GM19238 (cell line): ENCODE measurements at regions not wholly inside any gene's neighbourhood (a gene's known extent, or its start where the extent isn't known, plus 50 kb on each side); places are given as distances from the start of the nearest gene placed in this dataset.
"Not testable (repeated sequence)": the region's sequence is repeated elsewhere in the genome, so short reads cannot be mapped to it uniquely, and the experiment has no call there.

Experiments used
- DNase-seq: peaks from one replicate; pipeline ENCODE4 v3.0.0; 2011; ENCODE audit warnings: low spot score; ENCODE audit not compliant: insufficient read length

DNA sequence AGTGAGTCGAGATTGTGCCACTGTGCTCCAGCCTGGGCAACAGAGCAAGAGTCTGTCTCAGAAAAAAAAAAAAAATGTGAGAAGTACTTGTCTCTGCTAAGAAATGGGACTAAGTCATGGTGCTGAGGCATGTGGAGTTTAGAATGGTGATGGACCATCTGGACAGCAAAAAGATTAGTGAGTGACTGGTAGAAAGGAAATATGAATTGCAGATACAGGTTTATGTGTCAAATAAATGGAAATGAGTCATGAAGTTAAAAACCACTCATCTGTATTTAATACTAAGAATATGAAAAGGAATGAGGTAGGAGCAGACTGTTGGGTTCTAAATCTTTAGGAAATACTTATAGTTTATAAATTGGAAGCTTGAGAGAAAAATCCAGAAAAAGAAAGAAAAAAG, 625.7 kb upstream of the ANKRD30A start:
- DNase-seq, result no peak

DNA sequence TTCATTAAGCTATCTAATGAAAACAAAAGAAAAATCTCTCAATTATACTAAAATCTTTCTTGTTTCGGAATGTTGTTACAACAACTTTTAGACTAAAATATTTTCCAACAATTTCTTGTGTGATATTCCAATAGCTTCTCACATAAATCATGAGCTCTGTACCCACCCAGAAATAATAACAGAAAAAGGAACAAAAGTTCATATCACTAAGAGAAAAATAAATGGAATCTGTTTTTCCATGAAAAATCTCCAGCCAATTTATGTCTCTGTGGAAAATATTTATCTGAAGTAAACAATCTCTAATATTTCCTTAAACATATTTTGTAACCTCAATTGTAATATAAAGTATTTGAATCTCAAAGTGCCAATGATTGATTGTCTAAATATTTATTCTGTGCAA, 628.6 kb upstream of the ANKRD30A start:
- no peak for DNase-seq

DNA sequence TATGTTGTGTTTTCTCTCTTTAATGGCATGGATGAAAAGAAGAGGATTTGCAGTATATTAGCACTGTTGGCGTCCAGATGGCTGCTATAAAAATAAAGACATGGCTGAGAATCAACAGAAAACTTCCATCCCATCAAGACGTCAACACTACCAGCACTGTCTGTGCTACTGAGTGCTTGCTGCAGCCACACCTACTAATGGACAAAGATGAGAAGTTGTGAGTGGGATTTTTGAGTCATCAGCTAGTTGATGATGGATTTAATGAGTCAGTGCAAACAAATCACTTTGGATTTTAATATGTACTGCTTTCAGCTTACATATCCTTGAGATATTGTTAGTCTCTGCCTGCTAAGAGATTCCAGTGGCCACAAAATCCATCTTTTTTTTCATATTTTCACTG, 631.0 kb upstream of the ANKRD30A start:
- DNase-seq, result no peak

DNA sequence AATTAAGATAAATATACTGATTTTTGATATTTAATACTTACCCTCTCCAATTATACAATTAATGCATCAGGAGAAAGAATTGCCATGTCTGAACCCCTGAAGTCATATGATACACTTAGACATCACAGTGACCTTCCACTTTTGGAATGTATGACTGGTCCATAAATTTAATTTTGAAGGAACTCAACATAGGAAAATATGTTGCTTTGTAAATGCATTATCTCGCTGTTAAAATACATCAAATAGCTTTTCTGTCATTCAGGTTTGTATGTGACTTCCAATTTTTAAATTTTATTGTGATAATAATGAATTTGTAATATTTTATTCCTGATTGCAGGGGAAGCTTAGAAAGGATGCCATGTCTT, 631.9 kb upstream of the ANKRD30A start:
- no peak for DNase-seq

DNA sequence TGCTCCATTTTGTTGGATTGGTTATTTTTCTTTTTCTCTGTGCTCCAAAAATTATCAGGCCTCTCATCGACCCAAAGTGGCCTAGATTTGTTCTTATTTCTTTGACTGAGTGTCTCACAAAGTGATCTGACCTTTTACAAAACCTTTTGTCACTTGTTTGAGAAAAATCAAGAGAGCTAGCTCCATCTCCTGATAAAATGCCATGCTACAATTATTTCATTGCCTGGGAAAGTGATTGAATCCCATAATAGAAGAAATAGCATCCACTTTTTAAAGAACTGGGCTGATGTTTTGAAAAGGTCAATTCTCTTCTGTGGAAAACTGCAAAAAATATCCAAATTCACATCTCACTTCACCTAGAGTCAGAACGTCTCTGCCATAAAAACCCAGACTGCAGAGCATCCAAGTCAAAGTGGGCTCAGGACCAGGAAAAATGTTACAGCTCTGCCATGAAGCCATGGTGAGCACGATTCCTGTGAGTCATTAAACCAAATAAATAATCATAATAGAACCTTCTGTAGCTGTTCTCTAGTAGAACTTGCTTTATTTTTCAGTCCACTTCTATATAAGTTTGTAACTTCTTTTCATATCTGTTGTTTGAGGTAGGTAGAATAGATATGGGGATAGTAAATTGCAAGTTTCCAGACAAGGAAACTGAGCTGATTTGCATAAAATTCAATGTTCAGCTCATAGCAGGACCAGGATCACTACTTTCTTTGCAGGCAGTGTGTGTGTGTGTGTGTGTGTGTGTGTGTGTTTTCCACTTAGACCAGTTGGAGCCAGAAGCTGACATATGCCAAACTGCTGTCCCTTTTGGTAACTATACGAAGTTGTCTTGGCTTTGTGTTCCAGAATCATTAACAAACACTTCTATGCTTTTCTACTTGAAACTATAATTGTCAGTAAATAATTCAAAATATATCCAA, 632.5 kb upstream of the ANKRD30A start:
- no peak for DNase-seq

DNA sequence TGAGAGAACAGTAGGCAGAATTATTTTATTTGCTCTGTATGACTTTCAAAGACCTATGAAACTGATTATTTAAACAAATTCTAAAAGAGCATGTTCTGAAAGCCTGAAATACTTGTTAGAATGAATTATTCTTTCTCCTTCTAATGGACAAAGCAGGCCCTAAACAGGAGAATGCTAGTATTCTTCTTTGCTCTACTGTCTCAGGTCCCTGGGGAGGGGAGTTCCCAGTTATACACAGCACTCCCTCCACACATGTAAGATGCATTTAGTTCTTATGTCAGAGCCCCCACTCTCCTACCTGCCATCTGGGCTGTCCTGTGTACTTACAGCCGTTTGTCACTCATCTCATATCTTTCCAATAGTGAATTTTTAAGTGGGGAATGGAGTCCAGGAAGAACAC, 633.5 kb upstream of the ANKRD30A start:
- no peak for DNase-seq

DNA sequence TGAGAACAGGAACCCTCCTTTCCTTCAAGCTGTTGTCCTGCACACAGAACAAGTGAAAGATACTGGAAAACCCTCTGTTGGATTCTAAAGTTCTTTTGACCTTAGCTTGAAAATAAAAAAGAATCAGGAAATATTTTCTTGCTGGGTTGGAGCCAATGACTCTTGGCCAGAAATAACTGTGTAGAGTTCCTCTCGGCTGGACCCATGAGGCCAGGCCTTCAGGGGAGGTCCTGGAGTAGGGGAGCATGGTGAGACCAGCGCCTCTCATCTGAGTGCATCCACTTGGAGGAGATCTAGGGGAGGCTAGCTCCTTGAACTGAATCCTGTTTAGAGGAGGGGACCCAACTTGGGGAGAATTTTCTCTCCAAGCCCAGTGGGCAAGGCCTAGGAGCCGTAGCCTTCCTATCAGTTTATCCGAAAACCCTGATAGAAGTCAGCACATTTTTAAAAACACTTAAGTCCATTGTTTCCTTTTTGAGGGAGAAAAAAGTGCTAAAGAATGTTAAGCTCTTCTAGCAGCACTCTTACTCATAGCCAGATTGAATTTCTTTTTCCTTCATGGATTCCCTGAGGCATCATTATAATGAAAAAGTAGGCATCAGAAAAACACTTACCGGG, 635.7 kb upstream of the ANKRD30A start:
- no peak for DNase-seq

DNA sequence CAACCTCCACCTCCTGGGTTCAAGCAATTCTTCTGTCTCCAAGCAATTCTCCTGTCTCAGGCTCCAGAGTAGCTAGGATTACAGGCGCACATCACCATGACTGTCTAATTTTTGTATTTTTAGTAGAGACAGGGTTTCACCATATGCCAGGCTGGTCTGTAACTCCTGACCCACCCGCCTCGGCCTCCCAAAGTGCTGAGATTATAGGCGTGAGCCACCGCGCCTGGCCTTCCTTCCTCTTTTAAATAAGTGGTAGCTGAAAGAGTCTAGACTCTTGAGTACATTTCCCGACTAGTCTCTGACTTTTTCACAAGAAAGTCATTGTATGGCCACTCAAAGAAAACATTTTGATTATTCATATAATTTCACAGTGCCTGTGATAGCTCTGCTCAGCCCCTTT, 636.2 kb upstream of the ANKRD30A start:
- DNase-seq, result no peak

DNA sequence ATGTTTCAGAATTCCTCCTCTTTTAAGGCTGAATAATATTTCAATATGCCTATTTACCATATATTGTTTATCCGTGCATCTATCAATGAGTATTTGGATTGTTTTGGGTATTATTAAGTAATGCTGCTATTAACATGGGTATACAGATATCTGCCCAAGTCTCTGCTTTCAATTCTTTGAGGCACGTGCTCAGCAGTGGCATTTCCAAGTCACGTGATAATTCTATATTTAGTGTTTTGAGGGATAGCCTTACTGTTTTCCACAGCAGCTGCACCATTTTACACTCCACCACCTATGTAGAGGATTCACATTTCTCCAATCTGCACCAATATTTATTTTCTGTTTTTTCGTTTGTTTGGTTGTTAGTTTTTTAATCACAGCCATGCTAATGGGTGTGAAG, 636.8 kb upstream of the ANKRD30A start:
- DNase-seq, result no peak

DNA sequence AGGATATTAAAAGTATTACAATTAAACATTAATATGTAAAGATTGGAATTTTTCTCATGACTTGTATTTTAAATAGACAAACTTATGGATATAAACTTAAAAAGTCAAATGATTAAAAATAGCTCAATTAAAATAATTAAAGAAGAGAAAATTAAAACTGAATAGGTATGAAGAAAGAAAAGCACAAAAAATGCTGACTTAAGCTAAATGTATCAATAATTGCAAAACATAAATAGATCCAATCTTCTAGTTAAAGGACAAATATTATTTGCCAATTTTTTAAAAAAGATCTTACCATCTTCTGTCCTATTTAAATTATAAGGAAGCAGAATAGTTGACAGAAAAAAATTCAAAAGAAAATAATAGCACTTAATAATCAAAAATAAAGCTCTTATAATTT, 646.3 kb upstream of the ANKRD30A start:
- no peak for DNase-seq

DNA sequence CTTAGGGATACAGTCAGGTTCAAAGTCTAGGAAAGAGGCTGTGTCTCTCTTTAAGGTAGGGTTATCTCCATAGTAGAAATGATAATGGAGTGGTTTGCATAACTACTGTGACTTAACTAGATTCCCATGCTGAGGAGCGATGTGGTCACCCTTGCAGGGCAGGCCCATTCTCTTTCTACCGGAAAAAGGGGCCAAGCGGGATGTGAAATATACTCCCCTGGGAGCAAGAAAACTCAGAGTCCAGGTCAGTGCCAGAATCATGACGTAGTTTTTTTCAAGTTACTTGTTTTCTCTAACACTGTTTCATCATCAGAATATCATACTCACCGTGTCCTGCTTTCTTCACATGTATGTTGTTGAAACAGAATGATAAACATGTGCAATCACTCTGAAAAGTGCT, 649.0 kb upstream of the ANKRD30A start:
- no peak for DNase-seq

DNA sequence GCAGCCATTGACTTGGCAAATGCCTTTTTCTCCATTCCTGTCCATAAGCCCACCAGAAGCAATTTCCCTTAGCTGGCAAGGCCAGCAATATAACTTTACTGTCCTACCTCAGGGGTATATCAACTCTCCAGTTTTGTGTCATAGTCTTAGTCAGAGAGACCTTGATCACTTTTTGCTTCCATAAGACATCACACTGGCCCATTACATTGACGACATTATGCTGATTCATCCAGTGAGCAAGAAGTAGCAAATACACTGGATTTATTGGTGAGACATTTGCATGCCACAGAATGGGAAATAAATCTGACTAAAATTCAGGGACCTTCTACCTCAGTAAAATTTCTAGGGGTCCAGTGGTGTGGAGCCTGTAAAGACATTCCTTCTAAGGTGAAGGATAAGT, 649.7 kb upstream of the ANKRD30A start:
- no peak for DNase-seq

DNA sequence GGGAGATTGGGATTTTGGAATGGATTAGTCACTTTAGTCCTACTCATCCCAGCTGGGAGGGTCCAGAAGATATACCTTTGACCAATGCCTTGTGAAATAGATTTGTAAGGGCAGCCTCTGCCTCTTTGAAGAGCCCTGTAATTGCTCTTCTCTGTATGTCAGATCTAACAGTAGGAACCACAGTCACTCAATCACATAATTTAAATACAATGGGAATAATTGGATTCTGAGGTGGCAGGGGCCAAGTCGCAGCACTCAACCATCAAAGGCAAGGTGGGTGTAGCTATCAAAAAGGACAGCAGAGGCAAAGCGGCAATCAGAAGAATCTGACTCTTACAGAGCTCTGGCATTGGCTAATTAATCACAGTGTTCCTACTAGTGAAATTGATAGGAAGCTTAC, 650.9 kb upstream of the ANKRD30A start:
- DNase-seq, result no peak

DNA sequence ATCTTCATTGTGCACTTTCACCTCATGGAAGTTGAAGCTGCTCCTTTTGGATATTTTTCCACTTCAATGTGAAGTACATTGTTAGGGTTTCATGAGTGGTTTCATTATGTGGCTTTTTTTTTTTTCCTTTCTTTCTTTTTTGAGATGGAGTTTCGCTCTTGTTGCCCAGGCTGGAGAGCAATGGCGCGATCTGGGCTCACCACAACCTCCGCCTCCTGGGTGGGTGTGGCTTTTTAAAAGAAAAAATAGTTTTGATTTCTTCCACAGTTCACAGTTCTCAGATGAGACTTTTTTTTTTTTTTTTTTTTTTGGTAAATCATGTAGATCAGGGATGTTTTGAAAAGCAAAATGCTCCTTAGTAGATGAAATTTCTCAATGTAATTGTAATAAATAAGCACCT, 652.3 kb upstream of the ANKRD30A start:
- DNase-seq, result no peak

DNA sequence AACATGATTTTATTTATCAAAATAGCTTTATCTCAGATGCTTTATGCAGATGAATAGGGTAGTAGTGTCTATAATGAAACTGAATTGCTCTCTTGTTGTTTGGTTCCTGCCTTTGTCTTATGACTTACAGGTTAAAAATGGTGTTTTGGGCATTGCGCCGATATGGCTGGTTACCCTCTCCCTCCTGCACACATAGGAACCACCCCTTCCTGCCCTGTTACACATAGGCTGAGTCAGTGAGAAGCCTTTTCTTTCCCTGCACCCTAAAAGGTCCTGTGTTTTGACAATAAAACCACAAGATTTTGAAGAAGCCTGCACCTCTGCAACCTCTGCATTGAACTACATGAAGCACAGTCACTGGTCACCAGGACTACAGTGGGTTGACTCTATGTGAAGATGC, 655.8 kb upstream of the ANKRD30A start:
- DNase-seq, result no peak

DNA sequence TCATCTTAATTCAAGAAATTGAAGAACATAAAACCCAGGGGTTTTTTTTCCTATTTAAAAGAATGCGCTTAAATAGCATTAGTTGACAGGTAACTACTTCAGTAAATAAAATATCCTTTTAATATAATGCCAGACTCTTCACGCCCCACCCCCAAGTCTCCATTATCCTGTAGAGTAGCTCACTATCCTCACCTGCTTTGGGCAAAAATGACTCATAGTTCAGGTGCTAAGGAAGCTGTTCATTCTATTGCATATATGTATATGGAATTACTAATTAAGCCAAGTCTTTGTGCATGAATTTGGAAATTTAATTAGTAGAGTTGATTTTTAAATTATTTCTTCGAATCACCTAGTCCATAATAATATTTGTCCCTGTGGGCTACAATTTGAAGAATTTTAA, 656.8 kb upstream of the ANKRD30A start:
- DNase-seq, result no peak

DNA sequence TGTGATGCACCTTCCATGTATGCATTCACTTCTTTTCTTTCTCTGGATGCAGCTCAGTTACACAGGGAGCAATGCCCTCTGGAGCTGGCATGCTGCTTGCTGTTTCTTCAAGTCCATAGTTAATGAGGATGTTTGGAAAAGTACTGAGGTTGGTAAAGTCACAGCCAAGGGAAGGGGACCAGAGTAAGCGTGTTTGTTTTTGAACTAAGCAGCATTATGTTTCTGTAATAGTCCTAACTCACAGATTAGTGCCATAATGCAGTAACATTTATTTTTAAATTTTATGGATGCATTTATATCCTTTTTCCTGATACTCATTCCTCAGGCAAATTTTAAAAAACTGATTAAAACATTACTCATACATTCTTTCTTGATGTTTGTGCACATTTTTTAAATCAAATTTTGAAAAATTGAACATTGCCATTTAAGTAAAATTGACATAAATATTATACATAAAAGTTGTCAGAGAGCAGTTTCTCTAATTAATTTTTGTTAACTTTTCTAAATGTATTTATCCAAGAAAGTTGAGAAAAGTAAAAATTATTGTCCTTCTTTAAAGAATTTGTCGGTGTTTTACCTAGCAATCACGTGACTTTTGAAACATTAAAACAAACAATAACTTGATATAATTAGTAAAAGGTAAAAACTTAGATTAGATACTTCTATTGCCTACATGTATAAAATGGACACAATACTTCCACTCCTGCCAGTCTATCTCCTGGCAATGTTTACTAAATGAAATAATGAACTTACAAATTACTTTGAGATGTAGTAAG, 659.6 kb upstream of the ANKRD30A start:
- no peak for DNase-seq

DNA sequence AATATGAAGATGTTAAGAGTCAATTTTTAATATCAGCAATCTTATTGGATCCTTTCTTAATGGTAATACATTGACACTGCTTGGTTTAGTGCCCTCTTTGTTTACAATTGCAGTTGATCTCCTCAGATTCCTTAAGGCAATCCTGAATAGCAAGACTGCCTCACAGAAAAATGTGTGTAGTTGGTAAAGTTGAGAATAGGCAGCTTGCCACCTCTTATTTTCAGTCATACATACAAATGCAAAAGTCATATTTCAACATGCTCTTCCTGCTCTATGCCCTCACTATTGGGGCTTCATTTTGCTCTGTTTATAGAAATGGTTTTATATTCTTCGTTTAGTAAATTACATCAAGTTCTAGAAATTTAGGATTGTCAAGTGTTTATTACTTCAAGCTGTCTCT, 661.1 kb upstream of the ANKRD30A start:
- no peak for DNase-seq

DNA sequence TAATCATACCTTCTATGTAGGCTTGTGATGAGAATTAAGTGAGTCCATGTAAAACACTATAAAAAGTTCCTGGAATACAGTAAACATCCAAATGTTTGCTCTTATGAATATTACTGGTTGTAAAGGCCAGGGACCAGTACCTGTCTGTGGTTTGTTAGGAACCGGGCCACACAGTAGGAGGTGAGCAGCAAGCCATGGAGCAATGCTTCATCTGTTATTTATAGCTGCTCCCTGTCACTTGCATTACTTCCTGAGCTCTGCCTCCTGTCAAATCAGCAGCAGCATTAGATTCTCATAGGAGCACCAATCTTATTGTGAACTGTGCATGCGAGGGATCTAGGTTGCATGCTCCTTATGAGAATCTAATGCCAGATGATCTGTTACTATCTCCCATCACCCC, 662.0 kb upstream of the ANKRD30A start:
- DNase-seq, result no peak

DNA sequence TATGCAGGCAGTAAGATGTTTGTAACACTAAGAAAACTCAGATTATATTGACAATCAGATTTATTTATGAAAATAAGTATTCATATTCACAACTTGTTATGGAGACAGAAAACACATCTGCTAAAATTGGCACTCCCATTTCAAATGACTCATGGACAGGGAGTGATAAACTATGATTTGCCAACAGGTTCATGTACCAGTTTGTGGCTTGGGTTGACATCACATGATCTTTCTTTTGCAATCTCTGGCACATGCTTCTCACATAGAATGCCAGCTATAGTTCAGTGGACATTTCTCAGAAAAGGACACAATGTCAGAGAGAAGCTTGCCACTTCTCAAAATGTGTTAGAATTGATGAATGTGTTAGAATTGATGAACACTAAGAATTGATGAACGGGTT, 663.2 kb upstream of the ANKRD30A start:
- no peak for DNase-seq

DNA sequence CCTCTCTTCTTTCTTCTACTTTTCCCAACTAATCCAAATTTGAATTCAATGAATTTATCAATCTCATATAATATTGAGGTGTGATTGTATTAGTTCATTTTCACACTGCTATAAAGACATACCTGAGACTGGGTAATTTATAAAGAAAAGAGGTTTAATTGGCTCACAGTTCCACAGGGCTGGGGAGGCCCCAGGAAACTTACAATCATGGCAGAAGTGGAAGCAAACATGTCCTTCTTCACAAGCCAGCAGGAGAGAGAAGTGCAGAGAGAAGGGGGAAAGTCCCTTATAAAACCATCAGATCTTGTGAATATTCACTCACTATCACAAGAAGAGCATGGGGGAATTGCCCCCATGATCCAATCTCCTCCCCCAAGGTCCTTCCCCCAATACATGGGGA, 667.0 kb upstream of the ANKRD30A start:
- DNase-seq, result not testable (repeated sequence)

DNA sequence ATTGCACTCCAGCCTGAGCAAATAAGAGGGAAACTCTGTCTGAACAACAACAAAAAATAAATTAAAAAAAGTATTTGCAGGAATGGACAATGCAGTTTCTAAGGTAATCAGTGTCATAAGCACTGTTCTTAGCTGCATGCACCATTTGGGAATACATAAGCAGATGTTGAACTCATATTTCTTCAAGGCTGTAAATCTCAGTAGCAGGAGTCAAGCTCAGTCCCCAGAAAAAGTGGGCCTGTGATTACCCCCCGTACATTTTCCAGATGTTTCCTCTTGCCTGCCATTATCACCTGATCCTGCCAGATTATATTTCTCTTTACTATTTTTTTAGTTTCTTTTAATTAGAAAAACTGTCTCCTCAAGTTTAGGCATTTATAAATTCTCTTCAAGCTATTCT, 667.6 kb upstream of the ANKRD30A start:
- no peak for DNase-seq
